ENCODE measurements at regions not wholly inside any gene's neighbourhood (a gene's known extent, or its start where the extent isn't known, plus 50 kb on each side); places are given as distances from the start of the nearest gene placed in this dataset.

- TF ChIP-seq CTCF (IDR thresholded peaks at IDR 0.05 in 4 of 5, conservative IDR thresholded peaks at IDR 0.05 in 1 of 5) (no peak), POLR2A (IDR thresholded peaks at IDR 0.05) (no peak)
These were observed 97.8 kb upstream of the PREP start for GRCh38 chr6:105500693-105501092.

Data from gastrocnemius medialis (tissue), 4 donors.